ENCODE measurements at regions not wholly inside any gene's neighbourhood (a gene's known extent, or its start where the extent isn't known, plus 50 kb on each side); places are given as distances from the start of the nearest gene placed in this dataset.

GRCh38 chr13:39884166-39884565 lies 228.7 kb downstream of the COG6 start:
- H3K27ac ChIP-seq (ENCODE audit: low read depth, low read length) = no peak overlapping the region
- H3K9me2 ChIP-seq (replicated peaks; ENCODE audit: control insufficient read depth, low read length) = no peaks in the 10 kb centered on the region
- TF ChIP-seq EZH2phosphoT487 (IDR thresholded peaks at IDR 0.05; ENCODE audit: borderline replicate concordance, low read length) (no peak), CTCF (IDR thresholded peaks at IDR 0.05; ENCODE audit: low read depth, low read length, poor library complexity, severe bottlenecking) (no peak)
- H3K4me3 ChIP-seq (ENCODE audit: low read length) = no peak overlapping the region
- no peaks in the 10 kb centered on the region for H3F3A ChIP-seq (ENCODE audit: control insufficient read depth, insufficient read depth)
- no peaks in the 10 kb centered on the region for H3K36me3 ChIP-seq (ENCODE audit: control insufficient read depth, low read length)
- peaks cover 19% of the 10 kb centered on the region for H3K9me3 ChIP-seq (ENCODE audit: control insufficient read depth, insufficient read depth, low read length)
- H3K79me2 ChIP-seq (ENCODE audit: control insufficient read depth, low read length) = no peaks in the 10 kb centered on the region
- H3K4me2 ChIP-seq (ENCODE audit: low read length) = no peak overlapping the region
- H4K20me1 ChIP-seq (ENCODE audit: control insufficient read depth, insufficient read depth, low read depth, low read length) = no peaks in the 10 kb centered on the region
- H3K27me3 ChIP-seq (ENCODE audit: control insufficient read depth, low read length) = no peaks in the 10 kb centered on the region
- no peaks in the 10 kb centered on the region for H3K4me1 ChIP-seq (ENCODE audit: control insufficient read depth, low read length)

- no peak overlapping the region for H3K4me2 ChIP-seq (ENCODE audit: low read length)
- H3K27ac ChIP-seq (ENCODE audit: low read depth, low read length) = no peak overlapping the region
- TF ChIP-seq CTCF (IDR thresholded peaks at IDR 0.05; ENCODE audit: low read depth, low read length, poor library complexity, severe bottlenecking) (no peak), EZH2phosphoT487 (IDR thresholded peaks at IDR 0.05; ENCODE audit: borderline replicate concordance, low read length) (no peak)
- no peaks in the 10 kb centered on the region for H3K27me3 ChIP-seq (ENCODE audit: control insufficient read depth, low read length)
- H3K4me1 ChIP-seq (ENCODE audit: control insufficient read depth, low read length) = no peaks in the 10 kb centered on the region
- H3K4me3 ChIP-seq (ENCODE audit: low read length) = no peak overlapping the region
- peaks cover 19% of the 10 kb centered on the region for H3K9me3 ChIP-seq (ENCODE audit: control insufficient read depth, insufficient read depth, low read length)
- no peaks in the 10 kb centered on the region for H3K9me2 ChIP-seq (replicated peaks; ENCODE audit: control insufficient read depth, low read length)
- H4K20me1 ChIP-seq (ENCODE audit: control insufficient read depth, insufficient read depth, low read depth, low read length) = no peaks in the 10 kb centered on the region
- no peaks in the 10 kb centered on the region for H3F3A ChIP-seq (ENCODE audit: control insufficient read depth, insufficient read depth)
- no peaks in the 10 kb centered on the region for H3K79me2 ChIP-seq (ENCODE audit: control insufficient read depth, low read length)
- H3K36me3 ChIP-seq (ENCODE audit: control insufficient read depth, low read length) = no peaks in the 10 kb centered on the region
Measured at GRCh38 chr13:39886336-39886735, 230.9 kb downstream of the COG6 start.

- no peaks in the 10 kb centered on the region for H3K36me3 ChIP-seq (ENCODE audit: control insufficient read depth, low read length)
- H4K20me1 ChIP-seq (ENCODE audit: control insufficient read depth, insufficient read depth, low read depth, low read length) = no peaks in the 10 kb centered on the region
- H3K4me2 ChIP-seq (ENCODE audit: low read length) = no peak overlapping the region
- no peaks in the 10 kb centered on the region for H3K4me1 ChIP-seq (ENCODE audit: control insufficient read depth, low read length)
- no peaks in the 10 kb centered on the region for H3K27me3 ChIP-seq (ENCODE audit: control insufficient read depth, low read length)
- TF ChIP-seq CTCF (IDR thresholded peaks at IDR 0.05; ENCODE audit: low read depth, low read length, poor library complexity, severe bottlenecking) (no peak), EZH2phosphoT487 (IDR thresholded peaks at IDR 0.05; ENCODE audit: borderline replicate concordance, low read length) (no peak)
- H3F3A ChIP-seq (ENCODE audit: control insufficient read depth, insufficient read depth) = no peaks in the 10 kb centered on the region
- no peak overlapping the region for H3K4me3 ChIP-seq (ENCODE audit: low read length)
- no peak overlapping the region for H3K27ac ChIP-seq (ENCODE audit: low read depth, low read length)
- H3K9me3 ChIP-seq (ENCODE audit: control insufficient read depth, insufficient read depth, low read length) = peaks cover 19% of the 10 kb centered on the region
- H3K79me2 ChIP-seq (ENCODE audit: control insufficient read depth, low read length) = no peaks in the 10 kb centered on the region
- H3K9me2 ChIP-seq (replicated peaks; ENCODE audit: control insufficient read depth, low read length) = no peaks in the 10 kb centered on the region
Measured at GRCh38 chr13:39887387-39887786, 231.9 kb downstream of the COG6 start.
